Central memory CD4-positive, alpha-beta T cell (primary cell): ENCODE measurements at regions not wholly inside any gene's neighbourhood (a gene's known extent, or its start where the extent isn't known, plus 50 kb on each side); places are given as distances from the start of the nearest gene placed in this dataset.

Experiments used
- DNase-seq: peaks from one replicate; pipeline ENCODE4 v3.0.0; 2022

DNA sequence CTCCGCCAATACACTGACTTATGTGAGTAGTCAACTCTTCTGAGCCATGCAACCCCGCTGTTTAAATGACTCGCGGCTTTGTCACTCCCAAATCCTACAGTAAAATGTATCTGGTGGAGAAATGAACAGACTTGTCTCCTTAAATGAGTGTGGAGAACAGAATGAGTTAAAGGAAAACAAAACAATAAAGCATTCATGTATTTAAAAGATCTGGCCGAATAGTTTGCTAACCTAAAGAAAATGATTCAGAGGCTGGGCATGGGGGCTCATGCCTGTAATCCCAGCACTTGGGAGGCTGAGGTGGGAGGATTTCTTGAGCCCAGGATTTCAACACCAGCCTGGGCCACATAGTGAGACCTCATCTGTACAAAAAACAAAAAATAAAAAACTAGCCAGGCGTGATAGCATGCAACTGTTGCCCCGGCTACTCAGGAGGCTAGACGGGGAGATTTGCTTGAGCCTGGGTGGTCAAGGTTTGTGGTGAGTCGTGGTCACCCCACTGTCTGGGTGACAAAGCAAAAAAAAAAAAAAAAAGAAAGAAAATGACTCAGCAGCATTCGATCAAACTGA is 86.5 kb upstream of the PFKP start:
- DNase-seq = no peak

DNA sequence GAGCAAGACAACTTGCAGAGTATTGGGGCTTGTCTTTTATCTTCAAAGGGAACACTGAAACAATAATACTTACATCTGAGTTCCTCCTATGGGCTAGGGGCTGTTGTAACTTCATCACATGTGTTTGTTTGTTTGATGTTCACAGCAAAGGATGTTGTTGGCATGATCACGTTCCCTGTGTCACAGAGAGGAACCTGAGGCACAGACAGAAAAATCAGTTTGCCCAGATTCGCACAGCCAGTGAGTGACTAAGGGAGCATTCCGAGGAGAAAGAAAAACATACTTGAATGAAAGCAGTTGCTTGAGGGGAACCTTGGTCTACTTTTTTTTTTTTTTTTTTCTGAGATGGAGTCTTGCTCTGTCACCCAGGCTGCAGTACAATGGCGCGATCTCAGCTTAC is 87.2 kb upstream of the PFKP start:
- DNase-seq = no peak

GRCh38 chr10:2979306-2979705 is 88.0 kb upstream of the PFKP start:
- DNase-seq = no peak

- no peak for DNase-seq
Observed at GRCh38 chr10:2978574-2979273, 88.6 kb upstream of the PFKP start.

DNA sequence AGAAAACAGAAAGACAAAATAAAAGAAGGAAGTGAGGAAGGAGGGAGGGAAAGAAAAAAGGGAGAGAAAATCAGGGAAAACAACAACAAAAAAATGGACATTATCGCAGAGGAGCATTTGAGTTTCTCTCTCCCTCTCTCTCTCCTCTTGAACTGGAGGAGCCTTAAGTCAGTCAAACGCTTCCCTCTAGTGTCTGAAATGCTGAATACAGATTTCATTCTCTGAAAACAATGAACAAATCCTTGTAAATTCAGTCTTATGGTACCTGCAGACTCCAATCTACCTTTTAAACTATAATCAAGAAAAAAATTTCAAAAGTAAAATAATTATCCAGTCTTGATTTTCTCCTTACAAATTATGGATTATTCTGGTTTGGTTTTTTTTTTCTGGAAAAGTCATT is 89.2 kb upstream of the PFKP start:
- no peak for DNase-seq

DNA sequence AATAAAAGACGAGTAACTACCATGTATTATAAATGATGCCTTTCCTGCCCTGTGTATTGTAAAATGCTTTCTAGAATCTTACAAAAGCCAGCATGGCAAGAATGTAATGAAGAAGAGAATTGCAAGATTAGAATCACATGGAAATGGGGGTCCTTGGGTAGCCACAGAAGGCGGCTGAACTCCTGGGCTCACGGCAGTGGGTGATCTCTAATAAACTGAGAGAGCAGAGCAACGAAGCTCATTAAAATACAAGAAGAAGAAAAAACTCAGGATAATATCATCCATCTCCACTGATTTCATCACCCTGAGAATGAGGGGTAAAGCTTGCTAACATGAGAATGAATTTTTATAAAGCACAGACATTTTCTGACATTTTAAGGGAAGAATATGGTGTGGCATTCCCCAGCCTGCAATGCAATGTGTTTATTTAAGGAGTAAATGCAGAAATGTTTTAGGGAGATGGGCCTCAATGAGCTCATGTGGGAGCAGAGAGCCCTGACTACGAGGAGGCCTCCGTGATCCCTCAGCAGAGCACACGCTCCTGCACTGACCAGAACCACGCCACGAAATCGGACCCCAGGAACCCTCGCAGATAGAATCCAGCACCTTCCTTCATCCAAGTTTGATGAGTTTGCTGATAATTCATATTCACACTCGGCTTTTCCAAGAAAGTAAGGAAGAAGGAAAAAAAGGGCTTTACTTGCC is 92.7 kb upstream of the PFKP start:
- no peak for DNase-seq

DNA sequence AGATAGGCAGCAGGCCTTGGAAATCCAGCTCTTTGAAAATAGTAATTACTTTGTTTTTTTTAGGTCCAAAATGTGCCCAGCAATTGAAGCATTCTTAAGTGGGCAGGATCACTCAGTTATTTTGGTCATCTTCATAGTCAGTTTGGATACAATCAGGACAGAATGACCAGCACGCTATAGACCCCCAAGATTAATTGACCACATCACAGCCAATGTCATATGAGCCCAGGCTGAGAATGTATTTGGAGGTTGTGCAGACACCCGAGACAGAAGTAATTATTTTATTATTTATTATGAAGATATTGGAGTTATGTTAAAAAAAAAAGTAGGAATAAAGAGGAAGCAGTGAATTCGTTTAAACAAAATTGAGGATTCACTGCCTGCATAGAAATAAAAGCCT is 93.3 kb upstream of the PFKP start:
- DNase-seq = no peak

- no peak for DNase-seq
Observed at GRCh38 chr10:2972810-2973209, 94.5 kb upstream of the PFKP start.

DNA sequence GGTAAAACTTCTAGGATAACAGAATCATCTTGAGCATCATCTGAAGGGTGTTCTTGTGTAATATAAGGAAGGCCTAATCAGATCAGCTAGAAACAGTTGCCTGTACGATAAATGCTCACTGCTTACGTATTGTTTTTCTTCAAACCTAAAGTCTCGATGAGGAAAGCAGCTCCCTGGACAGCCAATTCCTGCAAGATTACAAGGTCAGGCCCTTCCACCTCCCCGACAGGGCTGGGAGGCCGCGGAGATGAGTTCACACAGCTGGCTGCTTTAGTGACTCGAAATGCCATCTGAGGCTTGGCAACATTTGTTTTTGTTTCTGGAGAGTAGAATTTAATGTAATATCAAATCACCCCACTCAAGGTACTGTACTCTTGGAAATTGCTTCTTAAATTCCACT is 95.1 kb upstream of the PFKP start:
- DNase-seq = no peak

DNA sequence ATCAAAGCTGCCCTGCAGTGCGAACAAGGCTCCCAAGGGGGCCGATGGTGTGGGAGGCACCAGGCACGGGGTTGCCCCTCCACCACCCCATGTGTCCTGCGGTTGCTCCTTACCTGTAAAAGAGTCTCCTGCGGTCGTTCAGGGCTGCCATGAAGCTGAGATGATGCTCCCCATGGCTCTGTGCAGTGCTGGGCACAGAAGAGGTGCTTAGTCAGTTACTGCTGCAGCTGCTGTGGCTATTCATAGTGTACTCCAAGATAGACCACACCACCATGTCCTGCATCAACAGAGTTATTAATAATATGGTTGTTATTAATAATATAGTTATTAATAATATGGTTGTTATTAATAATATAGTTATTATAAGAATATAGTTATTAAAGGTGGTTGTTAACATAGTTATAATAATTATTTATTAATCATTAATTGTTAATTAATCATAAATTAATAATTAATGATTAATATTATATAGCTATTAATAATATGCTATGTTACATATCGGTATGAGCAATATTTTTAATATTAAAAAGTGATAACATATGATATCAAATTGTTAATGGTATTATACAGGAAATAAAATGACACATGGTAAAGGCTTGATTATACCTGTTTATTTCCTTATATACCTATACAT is 97.0 kb upstream of the PFKP start:
- DNase-seq = no peak

DNA sequence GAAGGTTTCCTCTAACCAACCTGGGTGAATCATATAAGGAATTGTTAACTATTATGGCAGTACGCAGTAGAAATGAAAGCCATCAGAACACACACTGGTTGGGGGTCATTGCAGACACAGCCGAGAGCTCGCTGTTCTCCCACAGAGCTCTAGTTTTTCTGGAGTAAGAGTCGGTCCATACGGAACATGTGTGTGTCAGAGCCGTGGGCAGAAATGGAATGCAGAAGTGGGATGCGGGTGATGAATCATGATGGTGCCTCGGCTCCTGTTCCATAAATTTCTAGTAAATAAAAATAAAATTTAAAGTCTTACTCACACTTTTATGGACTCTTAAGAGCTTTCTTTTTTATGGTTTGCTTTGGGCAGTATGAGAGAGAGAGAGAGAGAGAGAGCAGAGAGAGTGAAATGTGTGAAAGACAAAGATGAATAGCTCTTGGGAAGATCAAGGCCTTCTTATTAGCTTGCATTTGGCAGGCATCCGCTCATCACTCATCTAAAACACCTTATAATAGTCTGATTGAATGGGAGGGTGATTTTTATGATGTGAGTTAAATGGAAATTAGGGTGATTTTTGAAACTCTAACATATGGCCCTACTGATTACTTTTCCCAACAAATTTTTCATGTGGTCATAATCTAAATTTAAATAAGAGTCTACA is 98.8 kb upstream of the PFKP start:
- DNase-seq = no peak

- no peak for DNase-seq
Observed at GRCh38 chr10:2966134-2966533, 101.2 kb upstream of the PFKP start.

DNA sequence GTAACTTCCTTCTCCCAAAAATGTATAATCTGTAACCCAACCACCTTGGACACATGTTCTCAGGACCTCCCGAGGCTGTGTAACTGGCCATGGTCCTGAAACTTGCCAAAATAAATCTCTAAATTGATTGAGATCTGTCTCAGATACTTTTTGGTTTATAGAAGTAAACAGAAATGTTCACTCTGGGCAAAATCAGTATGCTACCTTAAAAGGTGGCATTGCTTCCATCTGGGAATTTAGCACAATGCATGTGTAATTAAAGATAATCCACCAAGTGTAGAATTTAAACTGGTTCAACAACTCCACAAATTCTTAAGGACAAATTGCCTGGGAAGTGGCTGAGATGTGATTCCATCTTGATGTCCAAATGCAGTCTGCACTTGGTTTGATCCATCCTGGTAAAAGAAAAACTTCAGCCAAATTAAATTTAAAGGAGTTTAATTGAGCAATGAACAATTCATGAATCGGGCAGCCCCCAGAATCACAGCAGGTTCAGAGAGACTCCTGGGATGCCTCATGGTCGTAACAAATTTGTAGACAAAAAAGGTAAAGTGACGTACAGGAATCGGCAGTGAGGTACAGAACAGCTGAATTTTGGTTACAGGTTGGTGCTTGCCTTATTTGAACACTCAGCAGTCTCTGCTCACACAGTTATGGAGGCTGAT is 102.6 kb upstream of the PFKP start:
- DNase-seq = no peak

- DNase-seq = no peak
Observed at GRCh38 chr10:2963889-2964631, 103.3 kb upstream of the PFKP start.

GRCh38 chr10:2962194-2962593 is 105.2 kb upstream of the PFKP start:
- no peak for DNase-seq

DNA sequence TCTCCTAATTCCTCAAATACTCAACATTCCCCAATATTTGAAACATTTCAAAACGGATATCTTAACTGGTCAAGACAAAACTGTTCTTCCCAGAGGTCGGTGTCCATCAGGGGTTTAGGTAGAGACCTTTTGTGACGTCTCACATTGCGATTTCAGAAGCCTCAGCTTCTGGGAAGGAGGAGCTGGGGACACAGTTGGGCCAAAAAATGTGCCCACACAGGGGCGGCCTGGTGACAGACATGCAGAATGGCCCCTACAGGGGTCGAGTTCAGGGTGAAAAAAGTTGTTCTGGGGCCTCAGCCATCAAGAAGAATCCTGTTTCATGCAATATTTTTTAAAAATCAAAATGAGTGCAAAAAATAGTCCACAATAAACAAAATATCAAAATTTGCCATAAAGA is 108.7 kb upstream of the PFKP start:
- no peak for DNase-seq

GRCh38 chr10:2957785-2958184 is 109.6 kb upstream of the PFKP start:
- no peak for DNase-seq

DNA sequence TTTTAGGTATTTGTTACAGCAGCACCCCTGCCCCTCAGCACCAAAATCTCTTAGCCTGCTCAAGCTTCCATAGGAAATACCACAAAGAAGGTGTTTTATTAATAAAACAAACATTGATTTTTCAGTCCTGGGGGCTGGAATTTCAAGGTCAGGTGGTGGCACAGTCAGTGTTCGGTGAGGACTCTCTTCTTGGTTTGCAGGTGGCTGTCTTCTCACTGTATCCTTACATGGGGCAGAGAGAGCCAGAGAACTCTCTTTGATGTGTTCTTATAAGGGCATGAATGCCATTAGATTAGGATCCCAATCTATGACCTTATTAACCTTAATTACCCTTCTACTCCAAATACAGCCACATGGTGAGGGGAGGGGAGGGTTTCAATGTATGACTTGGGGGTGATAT is 112.3 kb upstream of the PFKP start:
- no peak for DNase-seq

- DNase-seq = no peak
Observed at GRCh38 chr10:2953495-2953894, 113.9 kb upstream of the PFKP start.

DNA sequence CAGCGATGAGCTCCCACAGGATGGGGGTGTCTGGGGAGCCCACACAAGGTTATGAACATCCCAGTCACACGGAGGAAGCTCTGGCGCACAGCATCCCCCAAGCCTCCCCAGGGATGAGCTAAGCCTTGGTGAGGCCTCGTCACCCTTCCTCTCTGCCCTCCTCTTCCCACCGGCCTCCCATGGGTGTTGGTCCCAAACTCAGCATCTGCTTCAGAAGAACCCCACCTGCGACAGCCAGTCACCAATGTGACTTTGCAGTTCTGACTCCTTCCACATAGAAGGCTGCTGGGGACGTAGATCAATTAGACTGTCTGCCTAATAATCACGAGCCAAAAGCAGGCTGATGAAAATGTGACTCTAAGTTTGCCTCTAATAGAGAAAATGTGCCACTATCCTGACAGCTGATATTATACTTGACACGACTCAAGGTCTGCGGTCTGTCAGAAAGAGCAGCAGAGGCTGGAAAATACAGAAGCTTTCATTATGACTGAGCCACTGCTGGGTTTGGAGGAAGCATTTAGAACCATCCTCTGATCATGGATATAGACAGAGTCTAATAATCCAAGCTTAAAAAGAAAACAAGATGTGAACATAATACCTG is 116.0 kb upstream of the PFKP start:
- DNase-seq = no peak

- DNase-seq = no peak
Observed at GRCh38 chr10:2950546-2950945, 116.8 kb upstream of the PFKP start.

GRCh38 chr10:2949948-2950354 is 117.4 kb upstream of the PFKP start:
- no peak for DNase-seq
